Mesothelial cell of epicardium (in vitro differentiated cells): ENCODE measurements at regions not wholly inside any gene's neighbourhood (a gene's known extent, or its start where the extent isn't known, plus 50 kb on each side); places are given as distances from the start of the nearest gene placed in this dataset.

Experiments used
- DNase-seq, 2 experiments: peaks; one replicate each; pipeline ENCODE4 v3.0.0; 2021; ENCODE audit warnings: low spot score in 2 of 2; ENCODE audit not compliant: unreplicated experiment in 2 of 2
- H3K27ac Mint-ChIP-seq: 2 replicates; pipeline ENCODE4 v1.8.0; 2021; ENCODE audit warnings: mixed read lengths
- H3K27me3 Mint-ChIP-seq: 2 replicates; pipeline ENCODE4 v1.8.0; 2021; ENCODE audit warnings: low read depth, mixed read lengths
- H3K36me3 Mint-ChIP-seq: 2 replicates; pipeline ENCODE4 v1.8.0; 2021; ENCODE audit warnings: mixed read lengths
- H3K4me1 Mint-ChIP-seq: 2 replicates; pipeline ENCODE4 v1.8.0; 2021; ENCODE audit warnings: mixed read lengths
- H3K4me3 Mint-ChIP-seq: 2 replicates; pipeline ENCODE4 v1.8.0; 2021; ENCODE audit warnings: mild to moderate bottlenecking, moderate library complexity, mixed read lengths
- H3K9me3 Mint-ChIP-seq: 2 replicates; pipeline ENCODE4 v1.8.0; 2021; ENCODE audit warnings: mixed read lengths
- CTCF ChIP-seq: fragments of 200-600 bp; sonication (generic); IDR thresholded peaks from one replicate; pipeline ENCODE4 v1.5.0; 2021; ENCODE audit warnings: antibody characterized with exemption; ENCODE audit not compliant: unreplicated experiment

DNA sequence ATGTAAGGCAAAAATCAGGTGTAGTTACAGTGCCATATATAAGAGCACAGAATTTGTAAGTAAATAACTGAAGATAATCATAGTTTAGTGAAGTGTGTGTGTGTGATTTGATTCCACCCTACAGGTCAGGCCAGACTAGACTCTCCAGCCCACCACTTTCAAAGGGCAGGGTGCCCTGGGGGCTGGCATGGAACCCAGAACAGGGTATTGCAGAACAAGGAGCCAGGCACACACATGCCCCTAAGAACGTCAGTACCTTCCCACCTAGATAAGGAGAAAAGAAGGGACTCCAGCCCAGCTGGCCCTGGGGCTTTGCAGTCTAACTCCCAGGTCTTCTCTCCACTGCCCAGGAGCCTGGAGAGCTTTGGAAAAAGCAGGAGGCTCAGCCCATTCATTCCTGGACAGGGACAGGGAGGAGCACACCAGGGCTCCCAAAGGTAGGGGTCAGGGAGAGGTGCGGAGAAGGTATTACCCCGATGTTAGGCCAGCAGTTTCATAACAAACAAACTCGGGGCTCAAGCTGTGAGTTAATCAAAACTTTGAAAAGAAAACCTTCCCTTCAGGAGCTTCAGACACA, 149.7 kb upstream of the VANGL1 start:
- Mint-ChIP-seq H3K4me1 (peaks cover 4% of the 10 kb centered on the region), H3K36me3 (no peaks in the 10 kb centered on the region), H3K4me3 (no peak overlapping the region), H3K27me3 (peaks cover 3% of the 10 kb centered on the region), H3K27ac (no peak overlapping the region), H3K9me3 (peaks cover 11% of the 10 kb centered on the region)
- peak in 1 of 2 experiments; percentile 35 for DNase-seq
- TF ChIP-seq CTCF, result no peak

- no peak for TF ChIP-seq CTCF
- Mint-ChIP-seq H3K27me3 (peaks cover 3% of the 10 kb centered on the region), H3K36me3 (no peaks in the 10 kb centered on the region), H3K9me3 (peaks cover 11% of the 10 kb centered on the region), H3K4me3 (no peak overlapping the region), H3K4me1 (no peaks in the 10 kb centered on the region), H3K27ac (no peak overlapping the region)
- no peak for DNase-seq
Observed at GRCh38 chr1:115491298-115492018, 150.3 kb upstream of the VANGL1 start.

- H3K4me1 Mint-ChIP-seq, result no peaks in the 10 kb centered on the region
- TF ChIP-seq CTCF, result no peak
- H3K27ac Mint-ChIP-seq, result no peak overlapping the region
- peaks cover 9% of the 10 kb centered on the region for H3K9me3 Mint-ChIP-seq
- H3K36me3 Mint-ChIP-seq, result no peaks in the 10 kb centered on the region
- H3K4me3 Mint-ChIP-seq, result no peak overlapping the region
- no peak for DNase-seq
- peaks cover 21% of the 10 kb centered on the region for H3K27me3 Mint-ChIP-seq
Observed at GRCh38 chr1:115479055-115479482, 141.0 kb upstream of the NGF start.

DNA sequence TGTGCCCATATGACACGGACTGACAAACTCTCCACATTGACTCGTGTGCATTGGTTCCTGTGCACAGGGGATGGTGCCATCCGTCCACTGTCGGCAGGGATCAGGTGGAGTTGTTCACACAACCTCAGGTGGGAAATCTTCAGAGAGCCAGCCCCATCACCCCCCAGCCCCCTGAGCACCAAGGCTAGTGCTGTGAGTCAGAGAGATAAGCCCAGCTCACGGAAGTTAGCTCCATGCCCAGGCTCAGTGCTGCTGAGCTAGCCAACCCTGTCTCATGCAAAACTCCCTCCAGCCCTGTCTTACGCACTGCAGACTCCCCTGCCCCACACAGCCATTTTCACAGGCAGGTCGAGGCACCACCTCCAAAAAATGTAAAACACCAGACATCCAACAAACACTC, 139.0 kb upstream of the NGF start:
- H3K9me3 Mint-ChIP-seq, result no peaks in the 10 kb centered on the region
- H3K4me1 Mint-ChIP-seq, result peaks cover 2% of the 10 kb centered on the region
- no peaks in the 10 kb centered on the region for H3K36me3 Mint-ChIP-seq
- no peak for DNase-seq
- peaks cover 21% of the 10 kb centered on the region for H3K27me3 Mint-ChIP-seq
- H3K4me3 Mint-ChIP-seq, result no peak overlapping the region
- H3K27ac Mint-ChIP-seq, result no peak overlapping the region
- no peak for TF ChIP-seq CTCF

- Mint-ChIP-seq H3K27me3 (peaks cover 21% of the 10 kb centered on the region), H3K9me3 (no peaks in the 10 kb centered on the region), H3K36me3 (no peaks in the 10 kb centered on the region), H3K27ac (no peak overlapping the region), H3K4me1 (peaks cover 2% of the 10 kb centered on the region), H3K4me3 (no peak overlapping the region)
- DNase-seq, result no peak
- TF ChIP-seq CTCF, result no peak
Observed at GRCh38 chr1:115476616-115477015, 138.6 kb upstream of the NGF start.
